HG03432 (cell line): ENCODE measurements at regions not wholly inside any gene's neighbourhood (a gene's known extent, or its start where the extent isn't known, plus 50 kb on each side); places are given as distances from the start of the nearest gene placed in this dataset.
"Not testable (repeated sequence)": the region's sequence is repeated elsewhere in the genome, so short reads cannot be mapped to it uniquely, and the experiment has no call there.

ENCODE experiments used
- ATAC-seq: cut with Tn5 transposase; IDR thresholded peaks from one replicate; pipeline ENCODE4 v1.9.1; 2021; ENCODE audit warnings: mild to moderate bottlenecking, moderate library complexity; ENCODE audit not compliant: unreplicated experiment

GRCh38 chr1:29755412-29756015 lies 519.2 kb downstream of the PTPRU start:
- not testable (repeated sequence) for ATAC-seq

- no peak for ATAC-seq
These were observed 518.5 kb downstream of the PTPRU start for GRCh38 chr1:29754573-29755375.

DNA sequence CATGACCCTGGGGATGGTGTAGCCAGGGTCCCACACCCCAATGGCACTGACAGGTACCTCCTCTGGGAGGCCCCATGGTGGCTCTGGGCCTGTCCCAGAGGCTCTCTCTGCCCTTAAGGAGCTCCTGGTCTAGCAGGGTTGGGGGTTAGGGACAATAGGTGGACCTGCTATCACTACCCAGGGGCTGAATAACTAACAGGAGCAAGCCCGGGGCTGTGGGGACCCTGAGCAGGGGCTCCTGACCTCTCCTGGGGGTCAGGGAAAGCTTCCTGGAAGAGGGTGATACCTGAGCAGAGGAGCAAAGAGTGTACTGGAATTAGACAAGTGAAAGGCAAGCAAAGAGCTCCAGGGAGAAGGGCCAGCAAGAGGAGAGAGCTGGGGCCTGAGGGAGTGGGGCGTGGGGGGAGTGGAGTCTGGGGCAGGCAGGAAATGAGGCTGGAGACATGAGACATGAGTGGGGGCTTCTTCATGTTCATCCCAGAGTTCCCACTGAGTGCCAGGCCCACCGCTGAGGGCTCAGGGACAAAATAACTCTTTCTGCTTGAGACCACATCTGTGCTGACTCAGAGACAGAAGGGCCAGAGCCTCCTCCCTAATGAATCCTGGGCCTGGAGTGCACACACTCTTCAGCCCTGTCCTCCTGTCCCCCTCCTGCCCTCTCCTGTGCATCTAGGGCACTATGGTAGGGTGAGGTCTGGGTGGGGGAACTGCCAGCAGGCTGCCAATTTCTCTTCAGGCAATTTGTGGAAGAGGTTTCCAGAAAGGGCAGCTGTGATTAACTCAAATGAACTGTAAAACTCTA lies 517.6 kb downstream of the PTPRU start:
- no peak for ATAC-seq

DNA sequence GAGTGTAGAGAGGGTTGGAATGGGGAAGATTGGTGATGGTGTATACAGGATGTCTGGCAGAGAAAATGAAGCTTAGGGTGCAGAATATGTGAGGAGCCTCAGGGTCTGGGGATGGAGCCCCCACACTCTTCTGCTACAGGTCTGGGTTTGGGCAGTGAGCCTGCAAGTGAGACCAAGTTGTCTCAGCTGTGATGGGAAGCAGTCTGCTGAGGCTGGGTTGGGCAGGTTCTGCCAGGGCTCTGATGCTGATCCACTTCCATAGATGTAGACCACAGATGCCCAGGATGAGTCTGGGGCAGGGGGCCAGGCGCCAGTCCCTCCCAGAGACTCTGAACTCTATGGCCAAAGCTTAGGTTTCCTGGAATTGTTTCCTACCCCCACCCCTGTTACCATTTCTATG lies 516.9 kb downstream of the PTPRU start:
- ATAC-seq: no peak

DNA sequence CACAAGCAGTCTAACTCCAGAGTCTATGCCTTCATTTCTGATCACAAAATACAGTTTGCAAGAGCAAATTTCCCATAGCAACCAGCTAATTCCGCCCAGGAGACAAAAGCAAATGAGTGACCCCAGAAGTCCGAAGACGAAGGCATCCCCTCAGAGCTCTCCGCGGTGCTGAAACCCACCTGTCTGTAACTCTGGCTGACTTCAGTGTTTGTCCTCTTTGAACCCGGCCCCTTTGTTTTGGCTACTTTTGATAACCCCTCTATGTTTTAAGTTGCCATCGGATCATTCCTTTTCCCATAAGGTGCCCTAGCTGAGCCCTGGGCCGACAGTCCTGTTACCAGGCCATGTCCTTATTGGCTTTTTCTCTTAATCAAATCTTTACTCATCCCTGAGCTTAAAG lies 515.8 kb downstream of the PTPRU start:
- ATAC-seq: no peak

GRCh38 chr1:29749024-29749945 lies 513.0 kb downstream of the PTPRU start:
- ATAC-seq: no peak

DNA sequence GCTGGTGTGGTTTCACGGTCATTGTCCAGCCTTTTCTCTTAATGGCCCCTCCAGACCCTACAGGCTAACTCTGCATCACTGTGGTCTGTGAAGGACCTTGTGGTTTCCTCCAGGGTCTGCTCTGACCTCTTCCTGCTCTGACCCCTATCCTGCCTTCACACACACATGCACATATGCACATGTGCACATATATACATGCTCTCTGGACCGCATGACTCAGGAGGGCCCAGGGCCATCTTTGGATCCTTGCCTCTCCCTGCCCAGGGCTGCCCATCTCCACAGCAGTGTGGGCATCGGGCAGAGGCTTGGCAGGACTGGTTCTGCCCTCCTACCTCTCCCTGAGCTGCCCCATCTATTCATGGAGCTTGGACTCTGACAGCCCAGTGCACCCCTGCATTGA lies 510.9 kb downstream of the PTPRU start:
- no peak for ATAC-seq

DNA sequence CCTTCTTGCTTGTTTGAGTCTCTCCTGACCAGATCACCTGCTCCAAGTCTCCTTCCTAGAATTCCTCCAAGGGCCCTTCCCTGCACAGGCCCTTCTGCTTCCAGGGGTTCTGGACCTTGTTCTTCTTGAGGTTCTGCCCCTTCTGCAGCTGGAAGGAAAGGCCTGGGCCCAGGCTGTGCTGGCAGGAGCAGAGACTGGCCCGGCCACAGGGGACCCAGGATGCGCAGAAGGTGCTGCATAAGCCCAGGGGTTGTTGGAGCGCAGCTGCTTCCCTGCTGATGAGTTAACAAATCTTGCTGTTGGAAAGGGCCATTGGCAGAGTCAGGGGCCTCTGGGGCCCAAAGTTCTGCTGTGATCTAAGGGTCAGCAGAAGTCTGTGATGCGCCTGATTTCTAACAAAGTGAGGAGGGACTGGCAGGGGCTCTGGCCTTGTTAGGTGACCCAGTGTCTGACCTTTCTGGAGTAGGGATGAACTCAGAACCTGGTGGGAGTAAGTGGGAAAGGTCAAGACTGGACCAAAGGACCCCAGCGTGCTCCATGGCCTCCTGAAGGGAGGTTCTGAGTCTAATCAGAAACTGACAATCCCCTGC lies 509.8 kb downstream of the PTPRU start:
- ATAC-seq: no peak

- ATAC-seq: no peak
These were observed 508.6 kb downstream of the PTPRU start for GRCh38 chr1:29744684-29745490.

GRCh38 chr1:29743931-29744330 lies 507.6 kb downstream of the PTPRU start:
- ATAC-seq: no peak

DNA sequence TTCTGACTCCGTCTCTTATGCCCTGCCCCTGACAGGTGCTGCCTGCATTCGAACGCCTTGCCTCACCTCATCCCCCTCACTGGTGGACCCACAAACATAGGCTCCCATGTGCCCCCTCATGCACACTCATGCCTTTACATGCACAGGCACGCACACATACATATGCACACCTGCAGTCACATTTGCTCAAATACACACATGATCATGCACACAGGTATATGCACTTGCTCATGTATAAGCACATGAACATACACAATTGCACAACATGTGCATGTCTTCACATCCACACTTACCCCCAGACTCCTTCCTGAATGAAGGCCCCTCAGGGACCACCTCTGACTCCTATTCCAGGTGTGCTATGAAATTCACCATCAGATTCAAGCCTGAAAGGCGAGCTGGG lies 506.9 kb downstream of the PTPRU start:
- ATAC-seq: no peak

- ATAC-seq: no peak
These were observed 502.9 kb downstream of the PTPRU start for GRCh38 chr1:29739176-29739575.

DNA sequence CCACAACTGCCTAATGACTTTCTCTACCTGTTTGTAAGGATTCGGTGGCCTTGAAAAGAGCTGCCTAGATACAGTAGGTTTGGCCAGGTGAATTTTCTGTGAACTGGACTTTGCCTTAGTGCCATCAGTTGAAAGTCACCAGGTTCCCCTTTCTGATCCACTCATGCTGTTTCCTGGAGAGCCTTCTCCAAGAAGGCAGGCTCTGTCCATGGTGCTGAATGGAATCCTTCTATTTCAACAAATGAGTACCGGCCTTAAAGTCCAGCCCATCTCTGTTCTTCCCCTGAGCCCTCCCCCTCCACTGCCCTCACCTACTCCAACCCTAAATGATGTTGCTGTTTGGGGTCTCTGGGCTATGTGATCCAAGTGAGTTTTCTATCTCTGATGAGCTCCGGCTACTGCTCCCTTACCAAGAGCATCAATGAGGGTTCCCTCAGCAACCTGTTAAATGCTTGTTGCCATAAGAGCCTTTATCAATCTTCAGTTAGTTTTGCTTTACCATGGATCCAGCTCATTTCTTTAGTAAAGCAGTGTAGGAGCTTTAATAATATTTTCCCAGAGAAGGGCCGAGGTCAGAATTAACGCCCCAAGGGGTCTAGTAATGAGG lies 500.4 kb downstream of the PTPRU start:
- ATAC-seq: no peak

DNA sequence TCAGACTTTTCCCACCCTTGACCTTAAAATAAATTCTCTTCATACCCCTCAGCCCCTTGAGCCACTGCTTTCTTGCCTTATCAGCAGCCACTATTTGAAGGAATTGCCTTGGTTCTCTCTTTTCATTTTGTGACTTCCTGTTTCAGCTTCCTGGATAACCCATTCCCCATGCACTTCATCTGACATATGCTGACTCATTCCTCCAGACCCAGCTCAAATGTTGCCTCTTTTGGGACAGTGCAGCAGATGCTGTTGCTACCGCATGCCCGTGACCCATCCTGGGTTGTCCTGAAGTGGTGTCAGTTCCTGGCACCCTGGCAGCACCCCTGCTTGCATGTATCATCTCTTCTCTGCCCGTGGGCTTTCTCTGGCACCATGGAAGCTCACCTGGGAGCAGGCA lies 496.1 kb downstream of the PTPRU start:
- ATAC-seq: no peak

DNA sequence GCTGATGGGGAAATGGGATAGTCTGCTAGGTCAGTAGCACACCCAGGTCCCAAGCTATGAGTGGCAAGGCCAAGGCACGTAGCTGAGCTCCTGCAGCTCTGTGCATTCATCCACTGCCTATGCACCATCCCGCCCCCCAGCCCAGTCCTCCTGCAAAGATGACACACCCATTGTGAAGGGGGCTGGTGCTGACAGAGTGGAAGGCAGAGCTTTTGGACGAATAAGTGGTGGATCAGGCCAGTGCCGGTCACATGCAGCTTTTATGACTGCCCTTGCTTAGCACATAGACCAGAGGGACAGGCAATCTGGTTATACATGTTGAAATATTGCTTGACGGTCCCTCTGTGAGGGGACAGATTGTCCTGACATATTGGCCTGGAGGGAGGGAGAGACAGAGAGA lies 494.3 kb downstream of the PTPRU start:
- no peak for ATAC-seq

GRCh38 chr1:29729281-29729680 lies 493.0 kb downstream of the PTPRU start:
- no peak for ATAC-seq

DNA sequence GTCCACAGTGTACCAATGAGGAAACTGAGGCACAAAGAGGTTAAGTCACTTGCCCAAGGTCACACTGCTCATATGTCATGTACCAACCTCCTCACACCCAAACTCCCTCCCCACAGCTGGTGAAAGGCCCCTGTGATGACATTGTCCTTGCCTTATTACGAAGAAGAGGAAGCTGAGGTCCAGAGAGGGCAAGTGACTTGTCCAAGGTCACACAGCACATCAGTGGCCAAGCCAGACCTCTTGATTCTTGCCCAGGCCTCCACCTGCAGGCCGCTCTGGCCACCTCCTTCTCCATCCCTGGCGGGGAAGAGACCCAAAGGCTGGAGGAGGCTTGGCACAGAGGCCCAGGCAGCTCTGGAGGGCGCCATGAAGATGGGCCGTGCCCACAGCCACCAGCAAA lies 492.4 kb downstream of the PTPRU start:
- ATAC-seq: no peak

- ATAC-seq: no peak
These were observed 488.9 kb downstream of the PTPRU start for GRCh38 chr1:29725262-29725661.

GRCh38 chr1:29722598-29722997 lies 486.3 kb downstream of the PTPRU start:
- ATAC-seq: no peak
